AG04449 (cell line): ENCODE measurements at regions not wholly inside any gene's neighbourhood (a gene's known extent, or its start where the extent isn't known, plus 50 kb on each side); places are given as distances from the start of the nearest gene placed in this dataset.
"Not testable (repeated sequence)": the region's sequence is repeated elsewhere in the genome, so short reads cannot be mapped to it uniquely, and the experiment has no call there.

Experiments used
- CTCF ChIA-PET: fragments of 350-600 bp; formaldehyde crosslinking; extraction: SDS; loops from one replicate; lab custom pipeline; 2021; ENCODE audit warnings: antibody characterized with exemption; lab: Yijun Ruan, JAX
- POLR2A ChIA-PET: fragments of 400-600, 350-600 bp; formaldehyde crosslinking; extraction: SDS; loops from one replicate; lab custom pipeline; 2020; ENCODE audit warnings: antibody characterized with exemption, inconsistent platforms; lab: Yijun Ruan, JAX
- DNase-seq: peaks from one replicate; pipeline ENCODE4 v3.0.0-alpha.2; 2010; ENCODE audit warnings: low read depth, low spot score
- H3K4me3 ChIP-seq: 2 replicates; pipeline ENCODE4 v1.5.1; 2011; ENCODE audit warnings: low read depth, mild to moderate bottlenecking, control low read depth, low read length
- CTCF ChIP-seq: IDR thresholded peaks from one replicate; pipeline ENCODE4 v1.5.1; 2011; ENCODE audit warnings: mild to moderate bottlenecking, moderate library complexity, low read length, control low read depth, inconsistent platforms; ENCODE audit not compliant: insufficient read depth; ENCODE audit errors: missing control alignments

- POLR2A ChIA-PET: no interaction called here
- H3K4me3 ChIP-seq: no peak overlapping the region
- CTCF ChIA-PET: no interaction called here
- no peak for TF ChIP-seq CTCF
- no peak for DNase-seq
Measured at GRCh38 chr15:91411586-91411985, 311.5 kb downstream of the SV2B start.

- POLR2A ChIA-PET: no interaction called here
- TF ChIP-seq CTCF: no peak
- H3K4me3 ChIP-seq: no peak overlapping the region
- DNase-seq: no peak
- CTCF ChIA-PET: no interaction called here
Measured at GRCh38 chr15:91412138-91412928, 312.3 kb downstream of the SV2B start.

GRCh38 chr15:91413142-91413541 is 313.1 kb downstream of the SV2B start:
- DNase-seq: no peak
- CTCF ChIA-PET: no interaction called here

GRCh38 chr15:91414124-91414523 is 314.1 kb downstream of the SV2B start:
- ChIA-PET POLR2A (no interaction called here), CTCF (no interaction called here)
- no peak for TF ChIP-seq CTCF
- no peak overlapping the region for H3K4me3 ChIP-seq
- no peak for DNase-seq

More at GRCh38 chr15:91413142-91413541, 313.1 kb downstream of the SV2B start:
- POLR2A ChIA-PET: no interaction called here
- no peak for TF ChIP-seq CTCF
- H3K4me3 ChIP-seq: no peak overlapping the region

GRCh38 chr15:91415258-91415657 is 315.2 kb downstream of the SV2B start:
- POLR2A ChIA-PET: not testable (repeated sequence)

GRCh38 chr15:91420689-91421088 is 320.6 kb downstream of the SV2B start:
- no peak for DNase-seq
- TF ChIP-seq CTCF: no peak
- POLR2A ChIA-PET: no interaction called here
- no peak overlapping the region for H3K4me3 ChIP-seq
- CTCF ChIA-PET: no interaction called here

More at GRCh38 chr15:91415258-91415657, 315.2 kb downstream of the SV2B start:
- CTCF ChIA-PET, DNase-seq, H3K4me3 ChIP-seq: not testable (repeated sequence)

GRCh38 chr15:91422797-91423196 is 322.7 kb downstream of the SV2B start:
- DNase-seq: no peak
- TF ChIP-seq CTCF: no peak
- ChIA-PET CTCF (no interaction called here), POLR2A (no interaction called here)
- H3K4me3 ChIP-seq: no peak overlapping the region
